Tibial nerve (tissue), 3 donors: ENCODE measurements at regions not wholly inside any gene's neighbourhood (a gene's known extent, or its start where the extent isn't known, plus 50 kb on each side); places are given as distances from the start of the nearest gene placed in this dataset.

Experiments used
- CTCF ChIP-seq, 5 experiments: fragments of 200-600 bp in 3 of 5; fragments of 450-650 bp in 2 of 5; sonication (generic) in 3 of 5; IDR thresholded peaks; one replicate each; pipeline ENCODE4 v1.5.1; 2016 to 2019; ENCODE audit warnings: antibody characterized with exemption in 5 of 5, mild to moderate bottlenecking in 3 of 5, moderate library complexity in 2 of 5
- POLR2A ChIP-seq, 2 donors: fragments of 450-650 bp; IDR thresholded peaks; one replicate each; pipeline ENCODE4 v1.6.1; 2017; ENCODE audit warnings: antibody characterized with exemption in 2 of 2, mild to moderate bottlenecking in 2 of 2, moderate library complexity in 2 of 2

DNA sequence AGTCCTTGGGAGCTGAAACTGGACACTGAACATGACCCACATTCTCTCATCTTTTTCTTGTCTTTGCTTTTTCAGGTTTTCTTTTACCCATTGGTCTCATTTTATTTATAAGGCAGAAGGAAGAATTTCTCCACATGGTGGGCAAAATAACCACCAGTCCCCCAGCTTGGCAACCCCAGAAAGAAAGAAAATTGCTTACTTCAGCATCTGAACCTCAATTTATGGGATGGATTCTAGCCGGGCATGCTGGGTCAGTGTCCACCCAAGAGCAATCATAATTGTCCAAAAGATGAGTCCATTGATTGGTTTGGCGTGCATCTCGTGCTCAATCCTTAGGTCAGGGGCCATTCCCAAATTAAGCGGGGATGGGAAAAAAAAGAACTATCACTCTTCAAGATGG, 163.7 kb downstream of the TMEM114 start:
- no peak for TF ChIP-seq CTCF (IDR thresholded peaks at IDR 0.05)
- TF ChIP-seq POLR2A (IDR thresholded peaks at IDR 0.05), result no peak
